ENCODE measurements at regions not wholly inside any gene's neighbourhood (a gene's known extent, or its start where the extent isn't known, plus 50 kb on each side); places are given as distances from the start of the nearest gene placed in this dataset.

GRCh38 chr10:10779511-10779910 lies 238.2 kb upstream of the CELF2 start:
- DNase-seq, result no peak

GRCh38 chr10:10780746-10781145 lies 236.9 kb upstream of the CELF2 start:
- peak; percentile 60 for DNase-seq

- DNase-seq, result no peak
Observed at GRCh38 chr10:10782603-10783002, 235.1 kb upstream of the CELF2 start.

- DNase-seq, result peak; percentile 82
Observed at GRCh38 chr10:10785627-10786026, 232.0 kb upstream of the CELF2 start.

- DNase-seq, result peak; percentile 50
Observed at GRCh38 chr10:10786109-10787090, 231.3 kb upstream of the CELF2 start.

- DNase-seq, result no peak
Observed at GRCh38 chr10:10787586-10787985, 230.1 kb upstream of the CELF2 start.

- no peak for DNase-seq
Observed at GRCh38 chr10:10788761-10789160, 228.9 kb upstream of the CELF2 start.

- DNase-seq, result no peak
Observed at GRCh38 chr10:10791869-10792268, 225.8 kb upstream of the CELF2 start.

- peak; percentile 99 for DNase-seq
Observed at GRCh38 chr10:10792681-10793080, 225.0 kb upstream of the CELF2 start.

- no peak for DNase-seq
Observed at GRCh38 chr10:10794046-10794445, 223.6 kb upstream of the CELF2 start.

GRCh38 chr10:10794791-10795191 lies 222.9 kb upstream of the CELF2 start:
- peak; percentile 96 for DNase-seq

- no peak for DNase-seq
Observed at GRCh38 chr10:10796061-10796773, 221.5 kb upstream of the CELF2 start.

- DNase-seq, result no peak
Observed at GRCh38 chr10:10796774-10797415, 220.8 kb upstream of the CELF2 start.

- no peak for DNase-seq
Observed at GRCh38 chr10:10797513-10797912, 220.2 kb upstream of the CELF2 start.

- peak; percentile 38 for DNase-seq
Observed at GRCh38 chr10:10798102-10798863, 219.4 kb upstream of the CELF2 start.

- no peak for DNase-seq
Observed at GRCh38 chr10:10798864-10799192, 218.8 kb upstream of the CELF2 start.

- DNase-seq, result no peak
Observed at GRCh38 chr10:10800961-10801360, 216.7 kb upstream of the CELF2 start.

GRCh38 chr10:10803278-10803677 lies 214.4 kb upstream of the CELF2 start:
- DNase-seq, result no peak

- DNase-seq, result no peak
Observed at GRCh38 chr10:10804061-10804460, 213.6 kb upstream of the CELF2 start.

GRCh38 chr10:10804998-10805740 lies 212.5 kb upstream of the CELF2 start:
- DNase-seq, result peak; percentile 92

- no peak for DNase-seq
Observed at GRCh38 chr10:10807106-10807505, 210.6 kb upstream of the CELF2 start.

- no peak for DNase-seq
Observed at GRCh38 chr10:10811562-10811961, 206.1 kb upstream of the CELF2 start.

All from fibroblast of skin of scalp (primary cell).